GM12873 (cell line): ENCODE measurements at regions not wholly inside any gene's neighbourhood (a gene's known extent, or its start where the extent isn't known, plus 50 kb on each side); places are given as distances from the start of the nearest gene placed in this dataset.

Experiments
- TF ChIP-seq, protein P1 (sequence below): IDR thresholded peaks from 2 replicates; pipeline ENCODE4 v1.5.1; 2012; ENCODE audit warnings: low read depth, mild to moderate bottlenecking, moderate library complexity, low read length, control low read depth; ENCODE audit not compliant: insufficient read depth; ENCODE audit errors: missing control alignments

DNA sequence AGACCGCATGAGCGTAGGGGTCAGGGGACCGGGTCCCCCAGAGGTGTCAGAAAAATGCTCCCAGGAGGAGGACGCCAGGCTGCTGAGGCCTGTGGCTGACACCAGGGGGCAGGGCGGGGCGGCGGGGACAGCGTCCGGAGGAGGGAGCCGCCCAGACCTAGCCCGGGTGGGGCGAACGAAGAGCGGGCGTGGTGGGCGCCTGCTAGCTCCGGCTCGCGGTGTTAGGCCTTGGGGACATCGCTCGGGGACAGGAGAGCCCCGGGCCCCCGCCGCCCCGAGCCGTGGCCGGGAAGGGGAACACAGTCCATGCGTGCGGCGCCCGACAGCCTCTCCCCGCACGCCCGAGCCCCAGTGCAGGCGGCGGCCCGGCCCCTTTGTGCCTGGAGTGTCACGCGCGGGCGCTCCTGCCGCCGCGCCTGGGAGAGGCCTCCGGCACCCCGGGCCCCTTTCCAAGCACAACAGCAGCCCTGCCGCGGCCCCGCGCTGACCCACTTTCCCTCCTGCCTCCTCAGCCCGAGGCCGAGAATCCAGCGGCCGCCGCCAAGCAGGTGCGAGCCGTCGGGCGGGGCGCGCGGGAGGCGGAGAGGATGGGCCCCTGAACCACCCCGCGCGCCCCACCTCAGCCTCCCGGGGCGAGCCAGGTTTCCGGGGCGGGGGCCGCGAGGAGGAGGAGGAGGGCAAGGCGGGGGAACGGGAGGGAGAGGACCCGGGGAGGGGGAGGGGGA, 111.0 kb upstream of the KLF13 start:
- TF ChIP-seq, protein P1, sequence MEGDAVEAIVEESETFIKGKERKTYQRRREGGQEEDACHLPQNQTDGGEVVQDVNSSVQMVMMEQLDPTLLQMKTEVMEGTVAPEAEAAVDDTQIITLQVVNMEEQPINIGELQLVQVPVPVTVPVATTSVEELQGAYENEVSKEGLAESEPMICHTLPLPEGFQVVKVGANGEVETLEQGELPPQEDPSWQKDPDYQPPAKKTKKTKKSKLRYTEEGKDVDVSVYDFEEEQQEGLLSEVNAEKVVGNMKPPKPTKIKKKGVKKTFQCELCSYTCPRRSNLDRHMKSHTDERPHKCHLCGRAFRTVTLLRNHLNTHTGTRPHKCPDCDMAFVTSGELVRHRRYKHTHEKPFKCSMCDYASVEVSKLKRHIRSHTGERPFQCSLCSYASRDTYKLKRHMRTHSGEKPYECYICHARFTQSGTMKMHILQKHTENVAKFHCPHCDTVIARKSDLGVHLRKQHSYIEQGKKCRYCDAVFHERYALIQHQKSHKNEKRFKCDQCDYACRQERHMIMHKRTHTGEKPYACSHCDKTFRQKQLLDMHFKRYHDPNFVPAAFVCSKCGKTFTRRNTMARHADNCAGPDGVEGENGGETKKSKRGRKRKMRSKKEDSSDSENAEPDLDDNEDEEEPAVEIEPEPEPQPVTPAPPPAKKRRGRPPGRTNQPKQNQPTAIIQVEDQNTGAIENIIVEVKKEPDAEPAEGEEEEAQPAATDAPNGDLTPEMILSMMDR = peak; percentile 77

DNA sequence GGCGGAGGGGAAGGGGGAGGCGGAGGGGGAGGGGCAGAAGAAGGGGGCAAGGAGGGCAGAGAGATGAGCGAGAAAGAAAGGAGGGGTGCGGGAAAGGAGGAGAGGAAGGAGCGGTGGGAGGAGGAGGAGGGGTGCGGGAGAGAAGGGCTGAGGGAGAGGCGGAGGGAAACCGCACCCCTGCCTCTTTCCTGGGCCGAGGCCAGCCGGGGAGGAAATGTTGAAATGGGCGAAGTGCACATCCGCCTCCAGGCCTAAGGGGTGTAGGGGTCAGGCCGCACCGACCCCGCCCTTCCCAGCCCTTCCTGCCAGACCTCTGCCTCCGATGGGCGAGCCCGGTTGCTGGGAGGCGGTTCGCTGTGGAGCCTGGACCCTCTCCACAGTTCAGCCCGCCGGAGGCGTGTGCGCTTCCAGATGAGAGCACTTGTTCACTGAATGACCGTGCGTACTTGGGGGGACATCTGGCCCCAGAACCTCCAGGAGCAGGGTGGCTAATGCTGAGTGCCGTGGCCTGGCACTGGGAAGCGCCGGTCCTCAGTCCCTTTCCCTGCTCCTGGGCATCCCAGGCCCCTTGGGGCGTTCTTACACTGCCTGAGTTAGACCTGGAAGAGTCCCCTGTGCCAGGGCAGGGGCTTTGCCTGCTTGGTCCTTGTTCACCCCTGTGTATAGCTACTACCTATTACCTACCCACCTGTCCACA, 110.3 kb upstream of the KLF13 start:
- TF ChIP-seq, protein P1 = no peak

DNA sequence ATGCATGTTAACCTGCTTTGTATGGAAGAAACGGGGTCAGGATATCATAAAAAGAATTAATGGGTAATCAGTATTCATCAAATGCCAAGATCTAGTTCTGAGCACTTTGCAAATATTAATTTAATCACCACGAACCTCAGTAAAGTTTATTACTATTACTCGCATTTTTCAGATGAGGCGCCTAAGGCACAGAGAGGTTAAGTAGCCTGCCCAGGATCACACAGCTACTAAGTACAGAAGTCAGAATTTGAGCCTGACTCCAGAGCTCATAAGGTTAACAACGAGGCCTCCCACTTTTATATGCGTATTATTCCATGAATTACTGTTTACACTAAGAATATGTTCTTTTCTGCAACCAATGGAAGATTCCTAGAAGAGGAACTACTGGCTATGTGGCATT, 109.6 kb upstream of the KLF13 start:
- TF ChIP-seq, protein P1 = no peak

DNA sequence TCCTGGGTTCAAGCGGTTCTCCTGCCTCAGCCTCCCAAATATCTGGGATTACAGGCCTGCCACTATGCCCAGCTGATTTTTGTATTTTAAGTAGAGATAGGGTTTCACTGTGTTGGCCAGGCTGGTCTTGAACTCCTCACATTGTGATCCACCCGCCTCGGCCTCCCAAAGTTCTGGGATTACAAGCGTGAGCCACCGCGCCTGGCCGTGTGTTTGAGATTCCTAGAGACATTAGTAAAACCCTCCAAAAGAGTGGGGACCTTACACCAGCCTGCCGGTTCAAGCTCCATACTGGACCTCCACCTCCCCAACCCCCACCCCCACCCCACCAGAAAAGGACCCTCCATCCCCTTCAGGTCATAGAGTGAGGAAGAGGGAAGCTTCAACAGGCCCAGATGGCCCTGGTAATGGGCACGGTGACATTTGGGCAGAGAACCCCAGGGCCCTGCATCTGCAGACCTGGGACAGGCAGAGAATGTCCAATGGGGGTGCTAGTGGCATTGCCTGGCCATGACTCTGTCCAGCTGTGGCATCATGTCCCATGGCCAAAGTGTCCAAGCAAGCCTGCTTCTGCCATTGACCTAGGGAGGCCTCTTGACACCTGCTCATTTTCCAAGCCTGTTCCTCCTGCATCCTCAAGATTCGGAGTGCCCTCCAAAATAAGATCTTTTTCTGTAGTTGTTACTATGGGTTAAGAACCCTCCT, 108.9 kb upstream of the KLF13 start:
- TF ChIP-seq, protein P1 = no peak

DNA sequence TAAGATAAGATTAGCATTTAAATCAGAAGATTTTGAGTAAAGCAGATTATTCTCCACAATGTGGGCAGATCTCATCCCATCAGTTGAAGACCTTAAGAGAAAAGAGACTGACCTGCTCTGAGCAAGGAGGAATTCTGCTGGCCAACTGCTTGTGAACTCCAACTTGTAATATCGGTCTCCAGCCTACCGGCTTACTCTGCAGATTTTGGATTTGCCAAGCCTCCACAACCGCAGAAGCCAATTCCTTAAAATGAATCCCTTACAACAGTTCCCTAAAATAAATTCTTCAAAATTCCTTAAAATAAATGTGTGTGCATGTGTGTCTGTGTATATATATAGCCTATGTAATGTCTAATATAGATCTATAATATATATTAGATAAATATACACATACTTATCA, 107.4 kb upstream of the KLF13 start:
- TF ChIP-seq, protein P1 = no peak

DNA sequence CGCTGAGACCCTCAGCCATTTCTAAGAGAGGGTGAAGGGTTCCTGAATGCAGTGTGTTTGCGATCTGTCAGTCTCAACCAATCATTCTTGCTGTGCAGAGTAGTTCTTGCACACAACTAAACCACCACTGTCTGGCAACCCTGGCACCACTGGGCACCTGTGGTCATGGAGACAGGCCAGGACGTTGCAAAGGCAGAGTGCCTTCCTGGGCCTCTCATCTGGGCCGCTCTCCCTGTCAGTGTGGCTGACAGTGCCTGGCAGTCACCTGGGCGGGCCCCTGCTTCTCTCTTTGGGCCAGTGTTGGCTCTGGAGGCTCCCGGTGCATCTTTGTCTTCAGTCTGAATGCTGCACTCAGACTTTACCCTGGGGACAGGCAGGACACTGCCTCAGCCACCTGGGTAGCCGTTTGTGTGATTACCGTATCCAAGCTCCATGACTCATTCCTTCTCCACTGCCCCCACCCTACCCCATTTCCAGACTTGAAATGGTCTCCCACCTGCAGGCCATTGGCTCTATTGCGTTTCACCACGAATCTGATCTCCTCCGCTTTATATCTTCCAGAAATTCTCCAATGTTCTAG, 104.6 kb upstream of the KLF13 start:
- TF ChIP-seq, protein P1 = no peak
